Neural progenitor cell (in vitro differentiated cells): ENCODE measurements at regions not wholly inside any gene's neighbourhood (a gene's known extent, or its start where the extent isn't known, plus 50 kb on each side); places are given as distances from the start of the nearest gene placed in this dataset.

Experiments used
- DNase-seq: peaks from one replicate; pipeline ENCODE4 v3.0.0-alpha.2; 2016; ENCODE audit warnings: low spot score
- H2AFZ ChIP-seq: fragments of 200-600 bp; sonication (generic); replicated peaks from 2 replicates; pipeline ENCODE4 v1.6.1; 2016; ENCODE audit warnings: antibody characterized with exemption
- H3F3A ChIP-seq: fragments of 200-600 bp; sonication (generic); 2 replicates; pipeline ENCODE4 v1.6.1; 2016; ENCODE audit warnings: antibody characterized with exemption, low read depth
- H3K27ac ChIP-seq: fragments of 200-600 bp; sonication (generic); 2 replicates; pipeline ENCODE4 v1.5.1; 2016; ENCODE audit warnings: mild to moderate bottlenecking
- H3K27me3 ChIP-seq: fragments of 200-600 bp; sonication (generic); 2 replicates; pipeline ENCODE4 v1.6.1; 2016; ENCODE audit warnings: mild to moderate bottlenecking, moderate library complexity
- H3K36me3 ChIP-seq: fragments of 200-600 bp; sonication (generic); 2 replicates; pipeline ENCODE4 v1.5.1; 2016
- H3K4me1 ChIP-seq: fragments of 200-600 bp; sonication (generic); 2 replicates; pipeline ENCODE4 v1.6.1; 2016; ENCODE audit warnings: mixed run types
- H3K4me2 ChIP-seq: fragments of 200-600 bp; sonication (generic); 2 replicates; pipeline ENCODE4 v1.6.1; 2016
- H3K4me3 ChIP-seq: fragments of 200-600 bp; sonication (generic); 2 replicates; pipeline ENCODE4 v1.5.1; 2016
- H3K79me2 ChIP-seq: fragments of 200-600 bp; sonication (generic); 2 replicates; pipeline ENCODE4 v1.6.1; 2016; ENCODE audit warnings: low read depth
- H3K9ac ChIP-seq: fragments of 200-600 bp; sonication (generic); 2 replicates; pipeline ENCODE4 v1.6.1; 2016
- H3K9me3 ChIP-seq: fragments of 200-600 bp; sonication (generic); 2 replicates; pipeline ENCODE4 v1.5.1; 2016; ENCODE audit warnings: low read depth
- H4K20me1 ChIP-seq: fragments of 200-600 bp; sonication (generic); 2 replicates; pipeline ENCODE4 v1.6.1; 2016; ENCODE audit warnings: low read depth
- H3K27ac Mint-ChIP-seq: 3 replicates; pipeline ENCODE4 v1.8.0; 2021; ENCODE audit warnings: mixed read lengths
- H3K27me3 Mint-ChIP-seq: 2 replicates; pipeline ENCODE4 v1.8.0; 2022; ENCODE audit warnings: low read depth, mild to moderate bottlenecking, inconsistent platforms, moderate library complexity, mixed read lengths; ENCODE audit not compliant: insufficient read depth
- H3K36me3 Mint-ChIP-seq: 3 replicates; pipeline ENCODE4 v1.8.0; 2021; ENCODE audit warnings: mixed read lengths
- H3K4me1 Mint-ChIP-seq: 3 replicates; pipeline ENCODE4 v1.8.0; 2021; ENCODE audit warnings: mixed read lengths
- H3K4me3 Mint-ChIP-seq: 3 replicates; pipeline ENCODE4 v1.8.0; 2021; ENCODE audit warnings: mild to moderate bottlenecking, moderate library complexity, mixed read lengths
- H3K9me3 Mint-ChIP-seq: 3 replicates; pipeline ENCODE4 v1.8.0; 2020; ENCODE audit warnings: mixed read lengths
- CTCF ChIP-seq: fragments of 200-600 bp; sonication (generic); IDR thresholded peaks from 2 replicates; pipeline ENCODE4 v1.5.1; 2017; ENCODE audit warnings: antibody characterized with exemption, mild to moderate bottlenecking
- EZH2 ChIP-seq: fragments of 200-600 bp; sonication (generic); IDR thresholded peaks from 2 replicates; pipeline ENCODE4 v1.6.1; 2017; ENCODE audit warnings: antibody characterized with exemption, mild to moderate bottlenecking, moderate library complexity
- EZH2phosphoT487 ChIP-seq: fragments of 200-600 bp; sonication (generic); IDR thresholded peaks from 2 replicates; pipeline ENCODE4 v1.6.1; 2017; ENCODE audit warnings: antibody characterized with exemption

GRCh38 chr17:79258843-79259242 lies 184.2 kb downstream of the ENGASE start:
- H3K27ac Mint-ChIP-seq: no peak overlapping the region
- H3F3A ChIP-seq: no peaks in the 10 kb centered on the region
- H3K4me2 ChIP-seq: no peak overlapping the region
- no peak overlapping the region for H3K4me3 Mint-ChIP-seq
- no peaks in the 10 kb centered on the region for H3K9me3 Mint-ChIP-seq
- no peaks in the 10 kb centered on the region for H3K4me1 Mint-ChIP-seq
- peaks cover 11% of the 10 kb centered on the region for H3K27me3 Mint-ChIP-seq
- H4K20me1 ChIP-seq: no peaks in the 10 kb centered on the region
- H3K36me3 Mint-ChIP-seq: no peaks in the 10 kb centered on the region
- no peaks in the 10 kb centered on the region for H3K27me3 ChIP-seq
- no peaks in the 10 kb centered on the region for H3K36me3 ChIP-seq
- H3K27ac ChIP-seq: no peak overlapping the region
- H2AFZ ChIP-seq: no peak overlapping the region
- peaks cover 13% of the 10 kb centered on the region for H3K4me1 ChIP-seq
- H3K9ac ChIP-seq: no peak overlapping the region
- H3K9me3 ChIP-seq: no peaks in the 10 kb centered on the region
- DNase-seq: no peak
- no peaks in the 10 kb centered on the region for H3K79me2 ChIP-seq
- TF ChIP-seq CTCF (no peak), EZH2phosphoT487 (no peak), EZH2 (no peak)
- no peak overlapping the region for H3K4me3 ChIP-seq

GRCh38 chr17:79258041-79258440 lies 183.4 kb downstream of the ENGASE start:
- Histone ChIP-seq H3K4me3 (no peak overlapping the region), H4K20me1 (no peaks in the 10 kb centered on the region), H3K4me1 (peaks cover 13% of the 10 kb centered on the region), H3K4me2 (no peak overlapping the region), H3K79me2 (no peaks in the 10 kb centered on the region), H3F3A (no peaks in the 10 kb centered on the region), H3K27ac (no peak overlapping the region), H3K9ac (no peak overlapping the region), H3K9me3 (no peaks in the 10 kb centered on the region), H3K27me3 (no peaks in the 10 kb centered on the region), H3K36me3 (no peaks in the 10 kb centered on the region), H2AFZ (no peak overlapping the region)
- Mint-ChIP-seq H3K27me3 (peaks cover 13% of the 10 kb centered on the region), H3K4me3 (no peak overlapping the region), H3K4me1 (no peaks in the 10 kb centered on the region), H3K36me3 (no peaks in the 10 kb centered on the region), H3K9me3 (no peaks in the 10 kb centered on the region), H3K27ac (no peak overlapping the region)
- no peak for DNase-seq
- TF ChIP-seq EZH2phosphoT487 (no peak), CTCF (no peak), EZH2 (no peak)

- no peaks in the 10 kb centered on the region for H3K79me2 ChIP-seq
- Mint-ChIP-seq H3K36me3 (no peaks in the 10 kb centered on the region), H3K27me3 (peaks cover 19% of the 10 kb centered on the region), H3K4me1 (no peaks in the 10 kb centered on the region), H3K9me3 (no peaks in the 10 kb centered on the region), H3K27ac (no peak overlapping the region), H3K4me3 (no peak overlapping the region)
- no peaks in the 10 kb centered on the region for H3K36me3 ChIP-seq
- TF ChIP-seq CTCF (no peak), EZH2 (no peak), EZH2phosphoT487 (no peak)
- no peaks in the 10 kb centered on the region for H4K20me1 ChIP-seq
- H3K4me3 ChIP-seq: no peak overlapping the region
- H3K9me3 ChIP-seq: no peaks in the 10 kb centered on the region
- no peaks in the 10 kb centered on the region for H3K4me1 ChIP-seq
- H3K4me2 ChIP-seq: no peak overlapping the region
- no peaks in the 10 kb centered on the region for H3K27me3 ChIP-seq
- H3F3A ChIP-seq: no peaks in the 10 kb centered on the region
- H3K9ac ChIP-seq: no peak overlapping the region
- no peak overlapping the region for H2AFZ ChIP-seq
- no peak for DNase-seq
- H3K27ac ChIP-seq: no peak overlapping the region
Observed at GRCh38 chr17:79255926-79256585, 181.4 kb downstream of the ENGASE start.
